Glomerular visceral epithelial cell (primary cell): ENCODE measurements at regions not wholly inside any gene's neighbourhood (a gene's known extent, or its start where the extent isn't known, plus 50 kb on each side); places are given as distances from the start of the nearest gene placed in this dataset.

Experiments
- DNase-seq: peaks from one replicate; pipeline ENCODE4 v3.0.0-alpha.2; 2016; ENCODE audit errors: extremely low spot score

DNA sequence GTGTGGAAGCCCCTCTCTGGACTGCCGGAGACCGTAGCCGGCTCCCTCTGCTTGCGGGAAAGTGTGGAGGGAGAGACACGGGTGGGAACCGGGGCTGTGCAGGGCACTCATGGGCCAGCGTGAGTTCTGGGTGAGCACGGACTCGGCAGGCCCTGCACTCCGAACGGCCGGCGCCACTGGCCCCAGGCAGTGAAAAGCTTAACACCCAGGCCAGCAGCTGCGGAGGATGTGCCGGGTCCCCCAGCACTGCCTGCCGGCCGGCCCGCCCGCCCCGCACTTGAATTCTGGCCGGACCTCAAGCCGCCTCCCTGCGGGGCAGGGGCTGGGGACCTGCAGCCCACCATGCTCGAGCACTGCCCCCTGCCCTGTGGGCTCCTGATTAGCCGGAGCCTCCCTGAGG, 147.0 kb downstream of the FGF9 start:
- DNase-seq, result no peak

- DNase-seq, result no peak
Measured at GRCh38 chr13:21822029-21822428, 151.2 kb downstream of the FGF9 start.

- DNase-seq, result no peak
Measured at GRCh38 chr13:21823416-21823815, 152.5 kb downstream of the FGF9 start.

GRCh38 chr13:21823949-21824348, 153.1 kb downstream of the FGF9 start:
- DNase-seq, result no peak

DNA sequence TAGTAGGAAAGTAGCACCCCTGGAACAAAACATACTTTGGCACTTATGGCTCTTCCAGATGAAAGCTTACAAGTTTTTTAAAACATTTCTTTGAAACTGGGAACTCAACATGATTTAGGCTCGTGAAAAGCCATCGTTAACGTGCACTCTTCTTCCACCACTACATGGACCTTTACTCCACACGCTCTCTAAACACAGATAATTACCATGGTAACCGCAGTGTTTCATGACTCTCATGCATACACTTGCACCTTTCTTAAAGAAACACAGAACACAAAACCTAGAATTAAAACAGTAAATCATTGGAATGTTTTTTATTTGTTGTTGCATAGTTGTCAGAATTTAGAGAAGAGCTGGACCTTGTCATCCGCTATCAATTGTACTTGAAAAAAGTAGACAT, 154.3 kb downstream of the FGF9 start:
- DNase-seq, result no peak

- DNase-seq, result no peak
Measured at GRCh38 chr13:21825801-21826200, 154.9 kb downstream of the FGF9 start.

GRCh38 chr13:21826214-21827015, 155.5 kb downstream of the FGF9 start:
- DNase-seq, result no peak

GRCh38 chr13:21831654-21832324, 160.9 kb downstream of the FGF9 start:
- no peak for DNase-seq

DNA sequence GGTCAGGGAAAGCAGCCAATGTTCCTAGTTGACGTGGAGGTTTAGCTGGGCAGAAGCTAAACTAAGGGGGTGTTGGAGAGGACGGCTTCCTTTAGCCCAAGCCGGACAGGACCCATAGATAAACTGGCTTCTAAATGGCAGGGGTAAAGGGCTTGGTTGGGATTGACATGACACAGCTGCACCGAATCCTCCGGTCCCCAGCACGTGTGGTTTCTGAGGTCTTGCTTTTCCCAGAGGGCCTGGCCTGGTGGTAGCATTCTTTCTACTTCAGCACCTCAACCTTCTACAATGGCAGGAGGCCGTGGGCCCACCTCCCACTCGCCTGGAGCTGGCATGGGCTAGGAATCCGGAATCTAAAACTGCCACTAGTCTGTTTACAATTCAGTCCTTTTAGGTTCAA, 163.0 kb downstream of the FGF9 start:
- DNase-seq, result no peak

DNA sequence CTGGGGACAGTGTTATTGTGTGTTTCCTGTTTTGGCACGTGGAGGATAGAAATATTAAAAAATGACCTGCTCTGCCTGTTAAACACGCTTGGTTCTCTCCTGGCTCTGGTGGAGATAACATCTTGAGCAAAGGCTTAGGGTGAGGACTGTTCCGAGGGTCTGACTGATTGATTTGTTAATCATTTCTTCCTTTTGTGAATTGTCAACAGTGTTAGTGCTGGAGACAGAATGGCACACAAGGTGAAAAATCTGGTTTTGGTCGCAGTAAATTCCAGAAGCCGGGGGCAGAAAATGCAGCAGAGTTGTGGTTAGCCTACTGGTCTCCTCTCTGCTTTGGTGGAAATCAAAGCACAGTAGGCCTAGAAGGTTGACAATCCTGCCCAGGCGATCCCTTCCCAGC, 163.6 kb downstream of the FGF9 start:
- no peak for DNase-seq

DNA sequence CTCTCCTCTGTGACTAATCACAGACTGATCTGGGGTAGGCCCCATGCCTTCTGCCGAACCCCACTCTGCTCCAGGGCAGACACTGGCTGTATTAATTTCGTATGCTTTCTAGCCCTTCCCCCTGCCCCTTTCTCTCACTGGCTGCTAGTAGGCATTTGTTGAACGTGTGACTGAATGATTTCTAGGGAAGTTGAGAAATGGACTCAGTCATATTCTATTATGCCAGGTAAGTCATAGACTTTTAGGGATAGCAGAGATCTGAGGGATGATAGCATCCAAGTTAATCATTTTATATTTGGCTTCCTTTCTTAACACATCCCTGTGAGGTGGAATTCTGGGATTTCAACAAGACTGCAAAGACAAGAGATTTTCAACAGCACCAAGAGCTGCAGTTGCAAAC, 166.4 kb downstream of the FGF9 start:
- DNase-seq, result no peak

DNA sequence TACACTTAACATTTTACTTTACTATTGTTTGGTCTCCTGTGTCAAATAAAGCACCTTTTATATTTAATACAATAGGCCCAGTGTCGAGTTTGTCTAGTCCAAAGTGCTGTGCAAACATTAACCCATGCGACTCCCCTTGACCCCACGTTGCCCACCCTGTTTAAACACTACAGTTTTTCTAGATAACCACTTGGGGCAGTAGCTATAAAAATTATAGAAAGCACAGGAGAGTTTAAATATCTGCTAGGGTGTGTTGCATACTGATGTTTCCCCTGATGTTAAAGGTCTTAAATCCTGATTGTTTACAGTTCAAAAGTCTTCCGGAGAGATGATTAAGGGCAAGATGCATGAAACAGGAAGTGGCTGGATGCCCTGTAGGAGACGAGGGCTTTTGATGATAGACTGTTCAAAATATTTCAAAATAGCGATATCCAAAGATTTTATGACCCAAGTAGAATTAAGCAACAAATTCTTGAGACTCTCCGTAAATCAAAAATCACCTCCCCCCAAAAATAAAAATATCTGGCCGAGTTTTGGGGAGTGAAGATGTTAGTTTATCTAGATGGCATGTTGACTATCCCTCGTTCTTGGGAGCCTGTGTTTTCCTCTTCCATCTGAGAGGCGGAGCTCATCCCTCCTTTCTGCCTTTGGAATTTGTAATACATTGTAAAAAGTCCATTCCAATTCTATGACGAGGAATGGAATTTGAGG, 167.1 kb downstream of the FGF9 start:
- no peak for DNase-seq

DNA sequence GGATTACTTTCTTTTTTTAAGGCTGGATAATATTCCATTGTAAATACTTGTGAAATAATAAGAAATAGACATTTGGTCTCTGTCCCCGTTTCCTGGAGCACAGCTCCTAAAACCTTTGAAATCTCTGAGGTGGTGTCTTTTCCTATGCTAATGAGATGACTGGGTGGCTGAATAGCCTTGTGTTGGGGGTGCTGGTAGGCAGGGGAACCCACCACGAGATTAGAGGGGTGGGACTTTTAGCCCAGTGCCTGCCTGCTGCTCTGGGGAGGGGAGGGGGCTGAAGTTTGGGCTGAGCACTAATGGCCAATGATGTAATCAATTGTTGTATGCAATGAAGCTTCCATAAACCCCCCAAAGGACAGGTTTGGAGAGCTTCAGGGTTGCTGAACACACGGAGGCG, 175.7 kb downstream of the FGF9 start:
- no peak for DNase-seq

GRCh38 chr13:21849323-21849722, 178.4 kb downstream of the FGF9 start:
- DNase-seq, result no peak

- no peak for DNase-seq
Measured at GRCh38 chr13:21850013-21851006, 179.4 kb downstream of the FGF9 start.

DNA sequence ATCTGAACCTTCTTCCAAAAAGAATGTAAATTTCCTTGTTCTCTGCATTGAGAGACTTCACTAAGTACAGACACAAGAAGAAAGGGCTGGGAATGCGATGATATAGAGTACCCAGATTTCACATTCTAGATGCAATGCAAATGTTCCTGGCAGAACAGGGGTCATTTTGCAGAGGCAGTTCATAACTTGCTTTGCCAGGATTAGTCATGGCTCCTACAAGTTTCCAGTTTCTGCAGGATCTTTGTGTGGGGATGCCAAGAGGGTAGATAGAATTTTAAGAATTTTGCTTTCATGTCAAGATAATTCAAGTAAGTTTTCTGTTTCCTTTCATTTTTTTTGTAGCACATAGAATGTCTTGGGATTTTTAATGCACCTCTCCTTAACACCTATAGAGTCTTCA, 181.2 kb downstream of the FGF9 start:
- no peak for DNase-seq

- no peak for DNase-seq
Measured at GRCh38 chr13:21853779-21854178, 182.9 kb downstream of the FGF9 start.

- DNase-seq, result no peak
Measured at GRCh38 chr13:21868823-21869222, 197.9 kb downstream of the FGF9 start.

DNA sequence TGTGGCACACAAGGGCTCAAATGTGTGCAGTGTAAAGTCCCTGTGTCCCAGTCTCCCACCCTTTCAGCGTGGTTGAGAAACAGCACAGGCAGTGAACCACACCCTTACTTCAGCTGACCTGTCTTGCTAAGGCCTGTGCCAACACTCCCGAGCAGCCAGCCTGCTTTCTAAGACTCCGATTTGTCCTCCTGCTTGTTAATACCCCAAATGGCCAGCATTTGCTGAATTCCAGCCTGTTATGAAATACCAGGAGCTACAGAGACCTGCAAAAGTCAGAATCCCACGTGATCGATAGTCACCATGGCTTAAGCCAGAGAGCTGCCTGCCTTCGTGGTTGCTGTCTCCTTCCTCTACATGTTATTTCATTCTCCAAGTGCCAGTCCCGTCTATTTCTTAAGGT, 200.5 kb downstream of the FGF9 start:
- DNase-seq, result no peak

DNA sequence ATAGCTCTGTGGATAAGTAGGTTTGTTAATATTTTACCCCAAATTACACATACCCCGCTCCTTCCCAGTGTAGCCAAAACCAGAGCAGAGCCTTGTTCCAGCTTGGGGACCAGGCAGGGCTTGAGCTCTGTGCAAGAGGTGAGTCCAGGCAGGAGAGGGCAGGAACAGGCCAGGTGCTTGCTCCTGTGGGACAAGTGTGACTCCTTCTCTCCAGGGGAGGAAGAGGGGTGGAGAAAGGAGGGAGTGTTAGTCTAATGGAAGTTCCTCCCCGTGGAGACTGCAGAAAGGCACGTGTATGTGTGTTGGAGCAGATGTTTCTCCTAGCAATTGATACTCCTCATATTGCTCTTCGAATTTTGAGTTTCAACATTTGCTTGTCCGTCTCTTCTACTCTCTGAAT, 201.0 kb downstream of the FGF9 start:
- no peak for DNase-seq

DNA sequence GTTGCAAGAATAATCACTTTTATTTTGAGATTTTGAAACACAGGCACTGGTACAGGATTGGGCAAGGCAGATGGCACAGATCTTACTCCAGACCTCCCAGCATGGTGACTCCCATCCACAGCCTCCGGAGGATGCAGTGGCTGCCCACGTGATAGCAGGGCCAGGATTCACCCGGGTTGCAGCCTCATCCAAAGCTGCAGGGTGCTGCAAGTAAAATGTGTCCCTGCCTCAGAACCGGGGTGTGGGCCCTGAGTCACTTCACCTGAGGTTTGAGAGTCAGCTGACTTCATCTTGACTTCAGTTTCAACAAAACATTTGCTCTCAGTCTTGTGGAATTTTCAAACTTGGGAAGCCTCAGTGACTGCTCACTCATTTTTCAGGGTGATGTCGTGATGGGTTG, 201.9 kb downstream of the FGF9 start:
- no peak for DNase-seq

DNA sequence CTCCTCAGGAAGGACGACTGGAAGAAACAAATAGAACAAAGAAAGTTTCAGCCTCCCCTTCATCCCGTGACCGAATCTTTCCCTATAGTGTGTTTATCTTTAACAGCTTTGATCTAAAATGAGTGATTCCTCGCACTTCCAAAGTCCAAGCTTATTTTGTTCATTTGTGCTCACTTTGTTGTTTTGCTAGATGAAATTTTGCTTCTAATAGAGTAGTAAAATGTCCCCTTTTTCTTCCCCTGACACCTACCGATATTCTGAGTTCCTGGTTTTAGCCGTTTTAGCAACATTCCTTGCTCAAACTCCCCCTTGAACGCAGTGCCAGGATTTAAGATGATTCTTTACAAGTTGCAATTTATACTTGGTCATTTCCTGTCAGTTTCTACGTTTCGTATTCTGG, 204.2 kb downstream of the FGF9 start:
- DNase-seq, result no peak
